Skeletal muscle satellite cell (primary cell): ENCODE measurements at regions not wholly inside any gene's neighbourhood (a gene's known extent, or its start where the extent isn't known, plus 50 kb on each side); places are given as distances from the start of the nearest gene placed in this dataset.
"Not testable (repeated sequence)": the region's sequence is repeated elsewhere in the genome, so short reads cannot be mapped to it uniquely, and the experiment has no call there.

Experiments
- H3K27me3 ChIP-seq: 2 replicates; pipeline ENCODE4 v1.7.0; 2013; ENCODE audit warnings: low read length; ENCODE audit not compliant: control insufficient read depth, insufficient read depth
- H3K36me3 ChIP-seq: 2 replicates; pipeline ENCODE4 v1.7.0; 2013; ENCODE audit warnings: mild to moderate bottlenecking, control low read depth, low read length; ENCODE audit not compliant: insufficient read depth
- H3K4me1 ChIP-seq: 2 replicates; pipeline ENCODE4 v1.7.0; 2013; ENCODE audit warnings: low read length; ENCODE audit not compliant: control insufficient read depth, insufficient read depth
- H3K4me2 ChIP-seq: 2 replicates; pipeline ENCODE4 v1.7.0; 2013; ENCODE audit warnings: mild to moderate bottlenecking, low read length
- H3K4me3 ChIP-seq: 2 replicates; pipeline ENCODE4 v1.7.0; 2013; ENCODE audit warnings: low read length
- H3K9ac ChIP-seq: 2 replicates; pipeline ENCODE4 v1.7.0; 2013; ENCODE audit warnings: mild to moderate bottlenecking, low read depth, low read length, moderate library complexity
- H3K9me3 ChIP-seq: replicated peaks from 2 replicates; pipeline ENCODE4 v1.7.0; 2013; ENCODE audit warnings: mild to moderate bottlenecking, control low read depth, low read length

DNA sequence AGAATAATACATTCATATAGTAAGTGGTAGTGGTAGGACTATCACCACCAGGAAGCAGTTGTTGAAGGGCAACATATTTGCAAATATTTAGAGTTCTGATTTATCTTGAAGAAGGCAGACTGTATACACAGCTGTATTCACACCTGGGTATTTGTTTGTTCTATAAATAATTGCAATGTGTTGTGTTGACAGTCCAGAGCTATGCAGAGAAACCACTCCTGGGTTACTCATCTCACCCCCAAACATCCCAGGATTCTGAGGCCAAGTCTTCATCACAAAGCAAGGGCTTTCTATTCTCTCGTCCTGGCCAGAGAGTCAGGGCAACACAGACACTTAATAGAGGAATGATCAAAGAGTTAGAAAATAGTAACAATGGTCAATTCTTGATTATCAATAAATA, 102.1 kb upstream of the FAT3 start:
- Histone ChIP-seq H3K9me3 (no peaks in the 10 kb centered on the region), H3K9ac (no peak overlapping the region), H3K4me3 (no peak overlapping the region), H3K36me3 (no peaks in the 10 kb centered on the region), H3K4me1 (peaks cover 4% of the 10 kb centered on the region), H3K4me2 (no peak overlapping the region), H3K27me3 (no peaks in the 10 kb centered on the region)

GRCh38 chr11:92111287-92111686, 113.3 kb upstream of the FAT3 start:
- Histone ChIP-seq H3K4me3 (no peak overlapping the region), H3K4me1 (no peaks in the 10 kb centered on the region)

DNA sequence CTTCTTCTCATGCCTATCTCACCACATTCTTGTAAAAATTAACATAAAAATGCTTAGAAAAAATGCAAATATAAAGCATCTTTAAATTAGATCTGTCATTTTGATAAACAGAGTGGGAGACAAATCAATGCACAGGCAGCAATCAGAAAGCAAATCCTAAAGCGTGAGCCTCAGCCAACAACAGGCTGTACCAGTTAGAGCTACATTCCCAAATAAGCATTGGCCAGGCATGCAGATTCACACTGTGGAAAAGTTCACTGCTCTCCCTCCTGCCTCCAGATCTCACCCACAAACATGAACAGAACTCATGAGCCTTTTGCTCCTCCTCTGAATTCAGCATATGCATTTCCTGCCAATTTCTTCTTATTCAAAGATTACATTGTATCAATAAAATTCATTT, 115.2 kb upstream of the FAT3 start:
- Histone ChIP-seq H3K4me2 (no peak overlapping the region), H3K4me3 (no peak overlapping the region), H3K27me3 (no peaks in the 10 kb centered on the region), H3K36me3 (no peaks in the 10 kb centered on the region), H3K9me3 (no peaks in the 10 kb centered on the region), H3K4me1 (no peaks in the 10 kb centered on the region), H3K9ac (no peak overlapping the region)

More at GRCh38 chr11:92111287-92111686, 113.3 kb upstream of the FAT3 start:
- H3K27me3 ChIP-seq, result no peaks in the 10 kb centered on the region
- H3K36me3 ChIP-seq, result no peaks in the 10 kb centered on the region
- H3K4me2 ChIP-seq, result no peak overlapping the region
- no peaks in the 10 kb centered on the region for H3K9me3 ChIP-seq
- no peak overlapping the region for H3K9ac ChIP-seq

GRCh38 chr11:92107331-92107730, 117.3 kb upstream of the FAT3 start:
- Histone ChIP-seq H3K36me3 (no peaks in the 10 kb centered on the region), H3K9me3 (no peaks in the 10 kb centered on the region), H3K4me3 (no peak overlapping the region)

DNA sequence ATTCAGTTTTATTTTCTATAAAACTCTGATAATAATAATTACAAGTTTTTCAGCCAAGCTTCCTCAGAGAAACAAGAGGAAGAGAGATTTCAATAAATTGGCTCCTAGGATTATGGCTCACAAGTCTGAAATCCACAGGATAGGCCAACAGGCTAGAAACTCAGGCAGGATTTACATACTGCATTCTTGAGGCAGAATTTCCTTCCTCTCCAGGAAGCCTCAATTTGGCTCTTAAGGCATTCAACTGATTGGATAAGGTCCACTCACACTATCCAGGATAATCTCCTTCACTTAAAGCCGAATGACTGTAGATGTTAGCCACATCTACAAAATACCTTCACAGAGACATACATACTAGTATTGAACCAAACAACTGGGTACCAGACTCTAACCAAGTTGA, 120.3 kb upstream of the FAT3 start:
- no peak overlapping the region for H3K4me3 ChIP-seq
- no peak overlapping the region for H3K4me2 ChIP-seq
- H3K36me3 ChIP-seq, result no peaks in the 10 kb centered on the region
- H3K9me3 ChIP-seq, result no peaks in the 10 kb centered on the region
- H3K9ac ChIP-seq, result no peak overlapping the region
- no peaks in the 10 kb centered on the region for H3K27me3 ChIP-seq
- no peaks in the 10 kb centered on the region for H3K4me1 ChIP-seq

More at GRCh38 chr11:92107331-92107730, 117.3 kb upstream of the FAT3 start:
- no peak overlapping the region for H3K9ac ChIP-seq
- H3K4me2 ChIP-seq, result no peak overlapping the region
- H3K4me1 ChIP-seq, result no peaks in the 10 kb centered on the region
- no peaks in the 10 kb centered on the region for H3K27me3 ChIP-seq

GRCh38 chr11:92101920-92102319, 122.7 kb upstream of the FAT3 start:
- Histone ChIP-seq H3K36me3 (no peaks in the 10 kb centered on the region), H3K4me3 (no peak overlapping the region), H3K4me1 (no peaks in the 10 kb centered on the region), H3K27me3 (no peaks in the 10 kb centered on the region), H3K9ac (no peak overlapping the region), H3K9me3 (no peaks in the 10 kb centered on the region), H3K4me2 (no peak overlapping the region)

GRCh38 chr11:92099183-92099582, 125.4 kb upstream of the FAT3 start:
- Histone ChIP-seq H3K4me1 (no peaks in the 10 kb centered on the region), H3K9ac (no peak overlapping the region), H3K27me3 (no peaks in the 10 kb centered on the region), H3K4me2 (no peak overlapping the region), H3K36me3 (no peaks in the 10 kb centered on the region), H3K9me3 (no peaks in the 10 kb centered on the region), H3K4me3 (no peak overlapping the region)

- Histone ChIP-seq H3K9ac (no peak overlapping the region), H3K27me3 (no peaks in the 10 kb centered on the region), H3K4me1 (no peaks in the 10 kb centered on the region), H3K4me3 (no peak overlapping the region), H3K9me3 (no peaks in the 10 kb centered on the region), H3K36me3 (no peaks in the 10 kb centered on the region), H3K4me2 (no peak overlapping the region)
Measured at GRCh38 chr11:92098172-92098571, 126.4 kb upstream of the FAT3 start.

- Histone ChIP-seq H3K9me3 (no peaks in the 10 kb centered on the region), H3K4me3 (no peak overlapping the region), H3K36me3 (no peaks in the 10 kb centered on the region), H3K4me1 (no peaks in the 10 kb centered on the region), H3K4me2 (no peak overlapping the region), H3K9ac (no peak overlapping the region), H3K27me3 (no peaks in the 10 kb centered on the region)
Measured at GRCh38 chr11:92087725-92088537, 136.7 kb upstream of the FAT3 start.

GRCh38 chr11:92083123-92083522, 141.5 kb upstream of the FAT3 start:
- no peaks in the 10 kb centered on the region for H3K27me3 ChIP-seq
- H3K9me3 ChIP-seq, result no peaks in the 10 kb centered on the region
- H3K4me3 ChIP-seq, result no peak overlapping the region
- no peak overlapping the region for H3K4me2 ChIP-seq
- no peak overlapping the region for H3K9ac ChIP-seq
- no peaks in the 10 kb centered on the region for H3K4me1 ChIP-seq
- H3K36me3 ChIP-seq, result no peaks in the 10 kb centered on the region

GRCh38 chr11:92082652-92083051, 142.0 kb upstream of the FAT3 start:
- Histone ChIP-seq H3K9ac (no peak overlapping the region), H3K9me3 (no peaks in the 10 kb centered on the region), H3K4me1 (no peaks in the 10 kb centered on the region), H3K36me3 (no peaks in the 10 kb centered on the region), H3K4me3 (no peak overlapping the region), H3K27me3 (no peaks in the 10 kb centered on the region), H3K4me2 (no peak overlapping the region)

DNA sequence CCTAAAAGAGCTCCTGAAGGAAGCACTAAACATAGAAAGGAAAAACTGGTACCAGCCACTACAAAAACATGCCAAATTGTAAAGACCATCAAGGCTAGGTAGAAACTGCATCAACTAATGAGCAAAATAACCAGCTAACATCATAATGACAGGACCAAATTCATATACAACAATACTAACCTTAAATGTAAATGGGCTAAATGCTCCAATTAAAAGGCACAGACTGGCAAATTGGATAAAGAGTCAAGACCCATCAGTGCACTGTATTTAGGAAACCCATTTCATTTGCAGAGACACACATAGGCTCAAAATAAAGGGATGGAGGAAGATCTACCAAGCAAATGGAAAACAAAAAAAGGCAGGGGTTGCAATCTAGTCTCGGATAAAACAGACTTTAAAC, 150.1 kb upstream of the FAT3 start:
- H3K4me1 ChIP-seq, H3K27me3 ChIP-seq, H3K9me3 ChIP-seq, H3K9ac ChIP-seq, H3K4me3 ChIP-seq, H3K36me3 ChIP-seq, H3K4me2 ChIP-seq: not testable (repeated sequence)
